OCI-LY3 (cell line): ENCODE measurements at regions not wholly inside any gene's neighbourhood (a gene's known extent, or its start where the extent isn't known, plus 50 kb on each side); places are given as distances from the start of the nearest gene placed in this dataset.

Experiments
- H2AFZ ChIP-seq: fragments of 200-600, 300-600 bp; shearing (Covaris generic); 2 replicates; pipeline ENCODE4 v1.6.0; 2014; ENCODE audit warnings: antibody characterized with exemption, low read depth, low read length
- H3K27ac ChIP-seq: fragments of 200-600, 300-600 bp; sonication (generic); 2 replicates; pipeline ENCODE4 v1.5.1; 2014; ENCODE audit warnings: mild to moderate bottlenecking, low read length, moderate library complexity, mixed read lengths
- H3K27me3 ChIP-seq: fragments of 200-600, 300-600 bp; sonication (generic); 2 replicates; pipeline ENCODE4 v1.6.1; 2014; ENCODE audit warnings: low read depth, low read length, mixed read lengths
- H3K36me3 ChIP-seq: fragments of 200-600, 300-600 bp; sonication (generic); replicated peaks from 2 replicates; pipeline ENCODE3; 2014; ENCODE audit warnings: low read depth, low read length, mixed read lengths
- H3K4me1 ChIP-seq: fragments of 300-600, 200-600 bp; sonication (generic); 2 replicates; pipeline ENCODE4 v1.6.1; 2014; ENCODE audit warnings: low read length, mixed read lengths
- H3K4me2 ChIP-seq: fragments of 200-600, 300-600 bp; sonication (generic); 2 replicates; pipeline ENCODE4 v1.6.1; 2014; ENCODE audit warnings: low read length, mixed read lengths
- H3K4me3 ChIP-seq: fragments of 300-600, 200-600 bp; sonication (generic); 2 replicates; pipeline ENCODE4 v1.5.1; 2014; ENCODE audit warnings: antibody characterized with exemption, mild to moderate bottlenecking, low read length, moderate library complexity
- H3K79me2 ChIP-seq: fragments of 300-600, 200-600 bp; shearing (Covaris generic); 2 replicates; pipeline ENCODE4 v1.6.1; 2014; ENCODE audit warnings: mild to moderate bottlenecking, low read length, mixed read lengths
- H3K9ac ChIP-seq: fragments of 300-600, 200-600 bp; shearing (Covaris generic); 2 replicates; pipeline ENCODE4 v1.6.0; 2014; ENCODE audit warnings: mild to moderate bottlenecking, low read length, moderate library complexity
- H3K9me3 ChIP-seq: fragments of 200-600, 300-600 bp; shearing (Covaris generic); 2 replicates; pipeline ENCODE4 v1.6.1; 2014; ENCODE audit warnings: low read length, mixed read lengths; ENCODE audit not compliant: insufficient read depth
- H4K20me1 ChIP-seq: fragments of 200-600, 300-600 bp; sonication (generic); 2 replicates; pipeline ENCODE4 v1.6.1; 2016; ENCODE audit warnings: low read length, mixed read lengths; ENCODE audit not compliant: insufficient read depth
- CTCF ChIP-seq: fragments of 200-600, 300-600 bp; sonication (generic); IDR thresholded peaks from 2 replicates; pipeline ENCODE4 v1.5.1; 2014; ENCODE audit warnings: antibody characterized with exemption, low read length, low read depth
- EZH2phosphoT487 ChIP-seq: fragments of 200-600 bp; shearing (Covaris generic); IDR thresholded peaks from 2 replicates; pipeline ENCODE4 v1.6.1; 2018; ENCODE audit warnings: antibody characterized with exemption, mixed run types, low read depth

GRCh38 chr5:124332273-124332672, 414.2 kb downstream of the ZNF608 start:
- Histone ChIP-seq H3K9me3 (no peaks in the 10 kb centered on the region), H3K79me2 (no peaks in the 10 kb centered on the region), H3K4me2 (no peak overlapping the region), H4K20me1 (no peaks in the 10 kb centered on the region), H3K36me3 (no peaks in the 10 kb centered on the region), H3K4me3 (no peak overlapping the region), H2AFZ (no peak overlapping the region), H3K27ac (no peak overlapping the region), H3K4me1 (no peaks in the 10 kb centered on the region), H3K9ac (no peak overlapping the region), H3K27me3 (no peaks in the 10 kb centered on the region)
- no peak for TF ChIP-seq CTCF

GRCh38 chr5:124330595-124331220, 415.7 kb downstream of the ZNF608 start:
- Histone ChIP-seq H3K27ac (no peak overlapping the region), H3K9me3 (no peaks in the 10 kb centered on the region), H3K4me3 (no peak overlapping the region), H3K27me3 (no peaks in the 10 kb centered on the region), H4K20me1 (no peaks in the 10 kb centered on the region), H3K4me2 (no peak overlapping the region), H3K4me1 (no peaks in the 10 kb centered on the region), H3K79me2 (no peaks in the 10 kb centered on the region), H2AFZ (no peak overlapping the region), H3K9ac (no peak overlapping the region), H3K36me3 (no peaks in the 10 kb centered on the region)
- TF ChIP-seq CTCF (no peak), EZH2phosphoT487 (no peak)

GRCh38 chr5:124328201-124328600, 418.2 kb downstream of the ZNF608 start:
- H3K4me3 ChIP-seq = no peak overlapping the region
- no peaks in the 10 kb centered on the region for H3K79me2 ChIP-seq
- H3K27ac ChIP-seq = no peak overlapping the region
- H3K27me3 ChIP-seq = no peaks in the 10 kb centered on the region
- TF ChIP-seq EZH2phosphoT487 (no peak), CTCF (no peak)
- H3K4me1 ChIP-seq = no peaks in the 10 kb centered on the region
- no peak overlapping the region for H2AFZ ChIP-seq
- no peak overlapping the region for H3K4me2 ChIP-seq
- no peaks in the 10 kb centered on the region for H4K20me1 ChIP-seq
- no peaks in the 10 kb centered on the region for H3K36me3 ChIP-seq
- no peak overlapping the region for H3K9ac ChIP-seq
- H3K9me3 ChIP-seq = no peaks in the 10 kb centered on the region

- no peak for TF ChIP-seq CTCF
- no peak for TF ChIP-seq EZH2phosphoT487
- Histone ChIP-seq H3K36me3 (no peaks in the 10 kb centered on the region), H3K27ac (no peak overlapping the region), H3K4me1 (no peaks in the 10 kb centered on the region), H3K4me2 (no peak overlapping the region), H3K79me2 (no peaks in the 10 kb centered on the region), H2AFZ (no peak overlapping the region), H3K9ac (no peak overlapping the region), H4K20me1 (no peaks in the 10 kb centered on the region), H3K4me3 (no peak overlapping the region), H3K27me3 (no peaks in the 10 kb centered on the region), H3K9me3 (no peaks in the 10 kb centered on the region)
Observed at GRCh38 chr5:124318661-124319060, 427.8 kb downstream of the ZNF608 start.
